SK-N-SH treated with all-trans-retinoic acid at 6 μM for 48 hours (cell line): ENCODE measurements at regions not wholly inside any gene's neighbourhood (a gene's known extent, or its start where the extent isn't known, plus 50 kb on each side); places are given as distances from the start of the nearest gene placed in this dataset.

ENCODE experiments used
- ESRRG ChIP-seq: fragments of 250-450 bp; sonication (Bioruptor Pico); IDR thresholded peaks from 2 replicates; pipeline ENCODE4 v1.6.1; 2021; ENCODE audit warnings: mild to moderate bottlenecking
- ISL1 ChIP-seq: fragments of 250-450 bp; sonication (Bioruptor Pico); IDR thresholded peaks from 2 replicates; pipeline ENCODE4 v2.1.2; 2022; ENCODE audit warnings: mild to moderate bottlenecking, moderate library complexity
- SNAI2 ChIP-seq: fragments of 250-450 bp; sonication (Bioruptor Pico); IDR thresholded peaks from 2 replicates; pipeline ENCODE4 v1.5.0; 2020; ENCODE audit warnings: mild to moderate bottlenecking, moderate library complexity
- ZFP3 ChIP-seq: fragments of 250-450 bp; sonication (Bioruptor Pico); IDR thresholded peaks from 2 replicates; pipeline ENCODE4 v1.5.0; 2020; ENCODE audit warnings: mild to moderate bottlenecking, moderate library complexity

DNA sequence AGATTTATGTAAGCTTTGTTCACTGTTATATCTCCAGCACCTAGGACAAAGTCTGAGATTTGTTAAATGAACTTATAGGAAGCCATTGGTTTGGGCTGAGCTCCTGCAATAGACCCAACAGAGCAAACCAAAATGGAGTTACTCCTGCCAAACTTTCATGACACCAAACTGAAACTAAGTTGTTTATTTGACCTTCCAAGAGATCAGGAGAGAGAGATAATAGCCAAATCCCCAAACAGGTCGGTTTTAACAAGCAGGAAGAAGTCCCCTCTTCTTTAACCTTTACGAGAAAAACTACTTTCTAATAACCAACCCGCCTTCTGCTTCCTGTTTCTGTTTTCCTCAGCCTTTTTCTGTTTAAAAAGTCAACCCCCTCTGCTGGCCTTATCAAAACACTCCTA lies 54.9 kb upstream of the ATP12A start:
- TF ChIP-seq ZFP3 (CRISPR knock-in tag) (no peak), SNAI2 (CRISPR knock-in tag) (no peak), ESRRG (CRISPR knock-in tag) (no peak), ISL1 (CRISPR knock-in tag) (no peak)
